ENCODE measurements at regions not wholly inside any gene's neighbourhood (a gene's known extent, or its start where the extent isn't known, plus 50 kb on each side); places are given as distances from the start of the nearest gene placed in this dataset.

- DNase-seq, result no peak
These were observed 262.7 kb upstream of the GADL1 start for GRCh38 chr3:31157047-31157694.

GRCh38 chr3:31157893-31158620 lies 263.6 kb upstream of the GADL1 start:
- DNase-seq, result no peak

- DNase-seq, result no peak
These were observed 265.0 kb upstream of the GADL1 start for GRCh38 chr3:31159331-31160039.

GRCh38 chr3:31161889-31162288 lies 267.4 kb upstream of the GADL1 start:
- DNase-seq, result no peak

- no peak for DNase-seq
These were observed 269.9 kb upstream of the GADL1 start for GRCh38 chr3:31164381-31164780.

GRCh38 chr3:31165399-31165860 lies 271.0 kb upstream of the GADL1 start:
- DNase-seq, result no peak

GRCh38 chr3:31166249-31166885 lies 271.9 kb upstream of the GADL1 start:
- DNase-seq, result no peak

GRCh38 chr3:31167666-31168065 lies 273.2 kb upstream of the GADL1 start:
- DNase-seq, result no peak

- DNase-seq, result no peak
These were observed 276.6 kb upstream of the GADL1 start for GRCh38 chr3:31170932-31171670.

GRCh38 chr3:31172336-31172735 lies 277.9 kb upstream of the GADL1 start:
- no peak for DNase-seq

GRCh38 chr3:31173118-31173718 lies 278.8 kb upstream of the GADL1 start:
- DNase-seq, result no peak

GRCh38 chr3:31174079-31174478 lies 279.6 kb upstream of the GADL1 start:
- DNase-seq, result no peak

GRCh38 chr3:31176045-31176444 lies 281.6 kb upstream of the GADL1 start:
- no peak for DNase-seq

GRCh38 chr3:31178467-31178866 lies 284.0 kb upstream of the GADL1 start:
- DNase-seq, result no peak

GRCh38 chr3:31179768-31180167 lies 285.3 kb upstream of the GADL1 start:
- no peak for DNase-seq

GRCh38 chr3:31180274-31180673 lies 285.8 kb upstream of the GADL1 start:
- no peak for DNase-seq

- DNase-seq, result no peak
These were observed 287.2 kb upstream of the GADL1 start for GRCh38 chr3:31181661-31182060.

- DNase-seq, result no peak
These were observed 288.2 kb upstream of the GADL1 start for GRCh38 chr3:31182661-31183060.

GRCh38 chr3:31184261-31185061 lies 290.0 kb upstream of the GADL1 start:
- no peak for DNase-seq

- DNase-seq, result no peak
These were observed 290.5 kb upstream of the GADL1 start for GRCh38 chr3:31185062-31185357.

GRCh38 chr3:31186041-31186440 lies 291.6 kb upstream of the GADL1 start:
- no peak for DNase-seq

GRCh38 chr3:31187380-31187779 lies 292.9 kb upstream of the GADL1 start:
- DNase-seq, result no peak
